ENCODE measurements at regions not wholly inside any gene's neighbourhood (a gene's known extent, or its start where the extent isn't known, plus 50 kb on each side); places are given as distances from the start of the nearest gene placed in this dataset.

GRCh38 chr22:48440176-48440575 is 1387.5 kb downstream of the BRD1 start:
- Histone ChIP-seq H3K9ac (ENCODE audit: low read length) (no peak overlapping the region), H3K36me3 (ENCODE audit: low read depth, low read length) (no peaks in the 10 kb centered on the region), H4K20me1 (ENCODE audit: low read length) (no peaks in the 10 kb centered on the region), H2AFZ (ENCODE audit: low read length) (no peak overlapping the region), H3K4me2 (ENCODE audit: low read length) (no peak overlapping the region), H3K4me3 (ENCODE audit: low read length) (no peak overlapping the region), H3K9me2 (replicated peaks; ENCODE audit: low read length) (no peaks in the 10 kb centered on the region), H3K4me1 (ENCODE audit: insufficient read depth, low read length) (no peaks in the 10 kb centered on the region), H3K79me2 (ENCODE audit: low read length) (no peaks in the 10 kb centered on the region), H3K27me3 (ENCODE audit: low read length) (no peaks in the 10 kb centered on the region), H3F3A (ENCODE audit: low read length, unreplicated experiment) (no peaks in the 10 kb centered on the region), H3K9me3 (ENCODE audit: low read length) (no peaks in the 10 kb centered on the region), H3K27ac (ENCODE audit: low read length) (no peak overlapping the region)
- TF ChIP-seq EZH2 (IDR thresholded peaks at IDR 0.05; ENCODE audit: low read length, unreplicated experiment) (no peak), EZH2phosphoT487 (IDR thresholded peaks at IDR 0.05; ENCODE audit: borderline replicate concordance, low read length) (no peak), CTCF (conservative IDR thresholded peaks at IDR 0.05; ENCODE audit: low read depth, low read length) (no peak)
- ATAC-seq (no peak), DNase-seq (no peak)
- no TSS peak for BruUV-seq (replicated peaks)
- POLR2A ChIA-PET (ENCODE audit: unreplicated experiment) = no interaction called here
- intact Hi-C loops (cut with micrococcal nuclease) = no loop called here
- CTCF ChIA-PET = no interaction called here

- CTCF ChIA-PET = no interaction called here
- DNase-seq (no peak), ATAC-seq (no peak)
- H3F3A ChIP-seq (ENCODE audit: low read length, unreplicated experiment) = no peaks in the 10 kb centered on the region
- H3K9me3 ChIP-seq (ENCODE audit: low read length) = no peaks in the 10 kb centered on the region
- no peaks in the 10 kb centered on the region for H3K36me3 ChIP-seq (ENCODE audit: low read depth, low read length)
- no peak overlapping the region for H3K9ac ChIP-seq (ENCODE audit: low read length)
- H3K4me1 ChIP-seq (ENCODE audit: insufficient read depth, low read length) = no peaks in the 10 kb centered on the region
- H3K79me2 ChIP-seq (ENCODE audit: low read length) = no peaks in the 10 kb centered on the region
- TF ChIP-seq EZH2phosphoT487 (IDR thresholded peaks at IDR 0.05; ENCODE audit: borderline replicate concordance, low read length) (no peak), CTCF (conservative IDR thresholded peaks at IDR 0.05; ENCODE audit: low read depth, low read length) (no peak), EZH2 (IDR thresholded peaks at IDR 0.05; ENCODE audit: low read length, unreplicated experiment) (no peak)
- H4K20me1 ChIP-seq (ENCODE audit: low read length) = no peaks in the 10 kb centered on the region
- no TSS peak for BruUV-seq (replicated peaks)
- H3K27me3 ChIP-seq (ENCODE audit: low read length) = no peaks in the 10 kb centered on the region
- POLR2A ChIA-PET (ENCODE audit: unreplicated experiment) = no interaction called here
- H2AFZ ChIP-seq (ENCODE audit: low read length) = no peak overlapping the region
- intact Hi-C loops (cut with micrococcal nuclease) = no loop called here
- H3K27ac ChIP-seq (ENCODE audit: low read length) = no peak overlapping the region
- no peak overlapping the region for H3K4me3 ChIP-seq (ENCODE audit: low read length)
- H3K4me2 ChIP-seq (ENCODE audit: low read length) = no peak overlapping the region
- H3K9me2 ChIP-seq (replicated peaks; ENCODE audit: low read length) = no peaks in the 10 kb centered on the region
These were observed 1388.0 kb downstream of the BRD1 start for GRCh38 chr22:48439560-48440135.

DNA sequence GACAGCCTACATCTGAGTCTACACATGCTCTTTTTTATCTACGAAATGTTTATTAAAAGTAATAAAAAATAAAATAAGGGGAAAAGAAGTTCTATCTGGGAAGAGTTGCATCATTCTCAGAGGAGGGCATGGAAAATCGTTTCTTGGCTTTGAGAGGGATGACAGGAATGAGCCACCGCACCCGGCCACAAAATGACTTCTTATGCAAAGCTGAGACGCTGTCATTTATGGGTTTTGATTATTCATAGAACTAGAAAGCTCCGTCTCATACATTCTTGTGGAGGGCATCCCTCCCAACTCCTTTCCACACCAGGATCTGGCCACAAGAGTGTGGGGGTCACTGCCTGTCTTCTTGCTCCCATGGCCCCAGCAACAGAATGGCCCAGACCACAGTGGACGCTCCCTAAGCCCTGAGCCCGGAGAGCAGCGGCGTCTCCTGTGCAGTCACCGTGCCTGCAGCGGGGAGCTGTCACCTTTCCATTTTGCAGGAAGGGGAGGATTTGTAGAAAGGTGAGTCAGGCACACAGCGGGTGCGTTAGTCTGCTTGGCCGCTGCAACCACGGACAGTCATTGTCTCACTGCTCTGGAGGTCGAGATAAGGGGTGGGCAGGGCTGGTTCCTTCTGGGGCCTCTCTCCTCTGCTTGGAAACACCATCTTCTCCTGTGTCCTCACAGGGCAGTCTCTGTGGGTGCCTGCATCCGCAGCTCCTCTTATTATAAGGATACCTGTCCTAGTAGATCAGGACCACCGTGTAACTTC is 1388.7 kb downstream of the BRD1 start:
- H3F3A ChIP-seq (ENCODE audit: low read length, unreplicated experiment) = no peaks in the 10 kb centered on the region
- H3K4me2 ChIP-seq (ENCODE audit: low read length) = no peak overlapping the region
- no peaks in the 10 kb centered on the region for H3K4me1 ChIP-seq (ENCODE audit: insufficient read depth, low read length)
- no TSS peak for BruUV-seq (replicated peaks)
- H3K79me2 ChIP-seq (ENCODE audit: low read length) = no peaks in the 10 kb centered on the region
- intact Hi-C loops (cut with micrococcal nuclease) = no loop called here
- H2AFZ ChIP-seq (ENCODE audit: low read length) = no peak overlapping the region
- H3K27ac ChIP-seq (ENCODE audit: low read length) = no peak overlapping the region
- H3K9me3 ChIP-seq (ENCODE audit: low read length) = no peaks in the 10 kb centered on the region
- DNase-seq (no peak), ATAC-seq (no peak)
- no peak overlapping the region for H3K4me3 ChIP-seq (ENCODE audit: low read length)
- TF ChIP-seq EZH2 (IDR thresholded peaks at IDR 0.05; ENCODE audit: low read length, unreplicated experiment) = no peak
- ChIA-PET CTCF (no interaction called here), POLR2A (ENCODE audit: unreplicated experiment) (no interaction called here)
- H3K36me3 ChIP-seq (ENCODE audit: low read depth, low read length) = no peaks in the 10 kb centered on the region
- no peaks in the 10 kb centered on the region for H3K9me2 ChIP-seq (replicated peaks; ENCODE audit: low read length)
- H3K27me3 ChIP-seq (ENCODE audit: low read length) = no peaks in the 10 kb centered on the region
- H4K20me1 ChIP-seq (ENCODE audit: low read length) = no peaks in the 10 kb centered on the region
- H3K9ac ChIP-seq (ENCODE audit: low read length) = no peak overlapping the region

Measured in PC-3 (cell line).